Kidney epithelial cell (primary cell): ENCODE measurements at regions not wholly inside any gene's neighbourhood (a gene's known extent, or its start where the extent isn't known, plus 50 kb on each side); places are given as distances from the start of the nearest gene placed in this dataset.

Source experiments
- DNase-seq: peaks from one replicate; pipeline ENCODE4 v3.0.0-alpha.2; 2010; ENCODE audit warnings: low read depth
- H3K27me3 ChIP-seq: 2 replicates; pipeline ENCODE4 v1.6.0; 2011; ENCODE audit warnings: low read length; ENCODE audit not compliant: control insufficient read depth, insufficient read depth
- H3K36me3 ChIP-seq: 2 replicates; pipeline ENCODE4 v1.5.1; 2011; ENCODE audit warnings: low read length; ENCODE audit not compliant: control insufficient read depth, insufficient read depth
- H3K4me3 ChIP-seq: 2 replicates; pipeline ENCODE4 v1.5.1; 2011; ENCODE audit warnings: low read depth, mild to moderate bottlenecking, control low read depth, low read length
- CTCF ChIP-seq: IDR thresholded peaks from 2 replicates; pipeline ENCODE4 v1.5.1; 2011; ENCODE audit warnings: mild to moderate bottlenecking, moderate library complexity, low read length, control low read depth, inconsistent platforms; ENCODE audit not compliant: insufficient read depth, poor library complexity, severe bottlenecking

- no peak for DNase-seq
- TF ChIP-seq CTCF = no peak
- H3K4me3 ChIP-seq = no peak overlapping the region
- peaks cover 4% of the 10 kb centered on the region for H3K27me3 ChIP-seq
- no peaks in the 10 kb centered on the region for H3K36me3 ChIP-seq
These were observed 521.3 kb downstream of the TBC1D22A start for GRCh38 chr22:47283616-47284270.

- no peak overlapping the region for H3K4me3 ChIP-seq
- TF ChIP-seq CTCF = no peak
- peaks cover 4% of the 10 kb centered on the region for H3K27me3 ChIP-seq
- no peak for DNase-seq
- H3K36me3 ChIP-seq = no peaks in the 10 kb centered on the region
These were observed 520.4 kb downstream of the TBC1D22A start for GRCh38 chr22:47282851-47283250.

GRCh38 chr22:47282366-47282765 lies 519.9 kb downstream of the TBC1D22A start:
- TF ChIP-seq CTCF = no peak
- H3K4me3 ChIP-seq = no peak overlapping the region

GRCh38 chr22:47281126-47282106 lies 519.0 kb downstream of the TBC1D22A start:
- H3K4me3 ChIP-seq = no peak overlapping the region
- peaks cover 4% of the 10 kb centered on the region for H3K27me3 ChIP-seq
- peak; percentile 70 for DNase-seq
- no peak for TF ChIP-seq CTCF
- no peaks in the 10 kb centered on the region for H3K36me3 ChIP-seq

More at GRCh38 chr22:47282366-47282765, 519.9 kb downstream of the TBC1D22A start:
- Histone ChIP-seq H3K36me3 (no peaks in the 10 kb centered on the region), H3K27me3 (peaks cover 4% of the 10 kb centered on the region)
- DNase-seq = no peak

- no peak for DNase-seq
- H3K4me3 ChIP-seq = no peak overlapping the region
- H3K27me3 ChIP-seq = no peaks in the 10 kb centered on the region
- H3K36me3 ChIP-seq = no peaks in the 10 kb centered on the region
- TF ChIP-seq CTCF = no peak
These were observed 517.9 kb downstream of the TBC1D22A start for GRCh38 chr22:47280301-47280700.
